GM19043 (cell line): ENCODE measurements at regions not wholly inside any gene's neighbourhood (a gene's known extent, or its start where the extent isn't known, plus 50 kb on each side); places are given as distances from the start of the nearest gene placed in this dataset.

Experiments
- ATAC-seq: cut with Tn5 transposase; IDR thresholded peaks from one replicate; pipeline ENCODE4 v1.9.1; 2021; ENCODE audit warnings: low read depth; ENCODE audit not compliant: unreplicated experiment

GRCh38 chr3:164608554-164609276, 469.6 kb downstream of the SI start:
- no peak for ATAC-seq

DNA sequence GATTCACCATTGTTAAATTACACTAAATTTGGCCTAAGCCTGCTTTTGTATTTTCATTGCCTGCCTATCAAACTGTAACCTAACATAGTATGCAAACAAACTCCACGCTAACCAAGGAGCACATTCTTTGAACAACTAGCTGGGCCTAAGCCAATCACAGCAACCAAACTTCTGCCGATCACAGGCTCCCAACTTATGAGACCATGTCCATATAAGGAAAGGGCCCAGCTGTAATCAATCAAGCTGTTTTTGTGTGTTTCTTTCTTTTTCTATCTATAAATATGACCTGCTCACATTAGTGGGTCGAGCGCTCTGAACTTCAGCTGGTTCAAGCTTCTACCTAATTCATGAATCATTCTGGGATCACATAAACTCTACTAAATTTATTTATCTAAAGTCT, 473.6 kb downstream of the SI start:
- ATAC-seq: no peak

DNA sequence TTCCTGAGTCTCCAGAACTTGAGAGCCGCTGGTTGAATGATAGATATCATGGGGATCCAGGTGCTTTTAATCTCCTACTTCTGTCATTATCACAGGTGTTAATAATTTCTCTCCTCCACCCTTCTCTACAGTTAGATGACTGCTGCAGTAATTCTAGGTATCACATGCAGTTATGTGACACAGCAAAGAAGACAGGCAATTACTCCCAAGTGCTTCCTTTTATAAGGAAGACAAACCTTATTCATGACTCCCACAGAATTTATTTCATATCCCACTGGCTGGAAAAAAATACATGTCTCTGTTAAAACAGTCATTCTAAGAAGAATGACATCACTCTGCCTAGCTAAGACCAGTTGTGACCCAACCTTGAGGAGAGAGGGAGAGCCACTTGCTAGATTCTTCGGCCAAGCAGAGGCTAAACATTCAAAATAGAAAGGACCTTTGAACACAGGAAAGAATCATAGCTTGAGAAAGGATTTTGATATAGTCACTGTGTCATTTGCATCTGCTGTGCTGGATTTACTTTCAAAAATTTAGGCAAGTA, 500.6 kb downstream of the SI start:
- ATAC-seq: no peak

DNA sequence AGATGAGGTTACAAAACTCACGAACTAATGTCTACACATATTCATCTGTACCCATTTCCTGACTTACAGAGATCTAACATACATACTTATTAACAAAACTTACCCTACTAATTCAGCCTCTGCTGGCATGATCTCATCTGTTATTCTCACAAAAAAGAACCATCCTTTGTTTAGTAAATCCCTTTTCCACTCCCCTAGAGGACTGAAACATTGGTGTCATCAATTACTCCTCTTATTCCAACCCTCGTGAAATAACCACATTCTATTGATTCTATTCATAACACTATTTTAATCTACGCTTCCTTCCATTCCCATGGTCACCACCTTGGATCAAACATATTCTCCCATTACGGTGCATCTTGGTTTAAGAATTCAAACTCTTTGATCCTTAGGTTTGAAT, 505.9 kb downstream of the SI start:
- no peak for ATAC-seq

DNA sequence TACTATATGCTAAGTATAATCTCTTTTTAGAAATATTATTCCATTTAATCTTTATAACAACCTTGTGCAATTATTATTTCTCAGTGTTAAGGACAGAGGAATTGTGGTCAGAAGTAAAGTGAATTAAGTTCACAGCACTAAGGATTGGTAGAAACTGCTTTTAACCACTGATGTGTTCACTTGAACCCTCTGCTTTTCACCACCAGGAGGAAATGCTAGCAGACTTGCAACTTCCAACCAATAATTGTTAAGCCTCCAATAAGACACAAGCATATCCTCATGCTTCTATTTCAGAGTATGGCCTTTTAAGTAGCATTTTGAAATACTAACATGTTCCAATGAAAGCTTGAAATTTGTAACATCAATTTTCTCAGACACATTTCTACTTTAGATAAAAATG, 527.4 kb downstream of the SI start:
- no peak for ATAC-seq

DNA sequence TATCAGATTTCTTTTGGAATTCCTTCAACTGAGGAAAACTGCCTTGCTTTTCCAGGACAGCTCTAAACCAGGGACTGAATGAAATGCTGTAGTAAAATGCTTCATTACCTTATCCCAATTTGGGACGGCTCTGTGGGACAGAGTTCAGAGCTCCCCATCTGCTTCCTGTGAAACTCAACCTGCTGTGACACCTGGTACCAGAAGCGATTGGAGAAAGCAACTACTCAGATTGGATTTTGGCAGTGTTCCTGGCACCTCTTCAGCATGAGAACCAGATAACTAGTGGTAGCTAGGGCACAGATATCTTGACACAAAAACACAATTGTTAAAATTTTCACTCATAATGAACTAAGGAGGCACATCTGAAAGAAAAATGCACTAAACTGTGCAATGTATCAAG, 539.1 kb downstream of the SI start:
- no peak for ATAC-seq

- ATAC-seq: no peak
Measured at GRCh38 chr3:164537485-164537884, 540.8 kb downstream of the SI start.

DNA sequence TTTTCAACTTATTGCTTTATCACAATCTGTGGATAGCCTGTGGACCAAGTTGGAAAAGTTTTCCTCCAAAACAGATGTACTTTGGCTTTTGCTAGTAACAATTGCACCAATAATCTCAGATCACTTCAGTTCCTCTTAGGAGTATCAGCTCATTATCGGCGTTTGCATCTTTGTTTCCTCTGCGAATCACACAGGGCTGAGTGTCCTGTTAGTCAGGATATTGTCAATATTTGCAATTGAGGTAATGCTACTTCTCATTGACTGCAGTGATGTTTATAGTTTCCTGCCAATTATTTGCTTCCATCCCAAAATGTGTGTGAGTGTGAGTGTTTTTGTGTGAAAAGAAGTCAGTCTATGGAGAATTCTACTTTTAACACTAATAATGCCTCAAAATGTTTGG, 545.0 kb downstream of the SI start:
- ATAC-seq: no peak

DNA sequence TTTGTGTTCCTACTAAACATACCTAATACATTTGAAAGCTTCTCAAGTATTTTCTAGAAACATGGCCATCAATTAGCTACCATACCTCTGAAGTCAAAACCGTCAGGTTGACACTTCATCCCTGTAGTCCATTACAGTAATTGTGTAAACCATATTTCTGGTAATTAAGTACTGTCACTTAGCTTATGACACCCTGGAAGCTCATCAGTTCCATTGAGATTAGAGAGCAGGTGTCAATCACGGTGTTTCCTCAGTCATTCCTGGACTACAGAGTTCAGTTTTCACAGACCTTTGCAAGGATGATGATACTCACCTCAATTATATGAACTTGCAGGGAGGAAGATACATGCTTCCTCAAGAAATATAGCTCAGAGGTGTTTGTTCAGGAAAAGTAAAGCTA, 552.0 kb downstream of the SI start:
- no peak for ATAC-seq

- no peak for ATAC-seq
Measured at GRCh38 chr3:164524201-164524600, 554.1 kb downstream of the SI start.

- ATAC-seq: no peak
Measured at GRCh38 chr3:164522073-164522763, 556.1 kb downstream of the SI start.

DNA sequence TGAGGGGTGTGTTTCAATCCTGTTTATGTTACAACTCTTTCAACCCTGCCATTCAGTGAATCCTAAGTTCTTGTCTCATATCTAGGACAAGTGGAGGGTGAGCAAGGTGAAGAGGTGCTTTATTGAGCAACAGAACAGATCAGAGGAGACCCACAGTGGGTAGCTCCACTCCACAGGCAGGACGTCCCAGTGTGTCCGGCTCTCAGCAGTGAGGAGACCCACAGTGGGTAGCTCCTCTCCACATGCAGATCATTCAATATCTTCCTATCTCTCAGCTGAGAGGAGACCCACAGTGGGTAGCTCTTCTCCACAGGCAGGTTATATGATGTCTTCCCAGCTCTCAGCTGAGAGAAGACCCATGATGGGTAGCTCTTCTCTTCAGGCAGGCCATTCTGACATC, 556.7 kb downstream of the SI start:
- no peak for ATAC-seq

DNA sequence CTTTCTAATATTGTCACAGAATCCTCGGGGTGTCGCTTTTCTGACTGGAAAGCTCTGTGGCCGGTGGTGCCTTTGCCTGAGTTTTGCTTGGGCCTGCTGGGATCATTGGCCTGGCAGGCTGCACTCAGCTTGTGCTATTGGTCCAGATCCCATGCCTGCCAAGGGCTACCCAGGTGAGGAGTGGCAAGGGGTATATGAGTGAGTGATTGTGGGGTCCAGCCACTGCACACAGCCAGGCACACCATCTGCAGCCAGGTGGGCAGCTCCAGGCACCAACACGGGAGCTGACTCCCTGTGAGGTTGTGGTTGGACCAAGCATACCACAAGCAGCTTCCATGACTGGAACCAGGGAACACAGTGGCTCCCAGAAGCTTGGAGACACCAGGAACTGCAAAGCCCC, 557.2 kb downstream of the SI start:
- ATAC-seq: no peak

- no peak for ATAC-seq
Measured at GRCh38 chr3:164515256-164515655, 563.0 kb downstream of the SI start.

GRCh38 chr3:164514576-164514975, 563.7 kb downstream of the SI start:
- no peak for ATAC-seq

DNA sequence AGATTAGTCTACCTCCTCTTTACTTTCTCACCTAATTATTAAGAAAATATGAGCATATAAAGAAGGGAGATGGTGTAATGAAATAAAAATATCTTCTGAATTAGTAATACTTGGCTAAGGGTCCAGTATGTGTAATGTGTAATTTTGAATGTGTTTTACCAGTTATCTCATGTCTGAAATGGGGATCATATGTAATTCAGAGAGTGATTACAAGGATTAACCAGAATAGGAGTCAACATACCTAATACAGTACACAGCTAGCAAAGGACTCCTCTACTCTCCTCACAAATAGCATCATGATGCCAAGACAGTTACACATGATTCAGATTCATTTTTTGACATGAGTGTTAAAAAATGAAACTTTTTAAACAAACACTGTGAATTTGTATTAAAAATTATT, 570.4 kb downstream of the SI start:
- no peak for ATAC-seq

GRCh38 chr3:164498917-164499316, 579.4 kb downstream of the SI start:
- ATAC-seq: no peak

- no peak for ATAC-seq
Measured at GRCh38 chr3:164488893-164489292, 589.4 kb downstream of the SI start.

- ATAC-seq: no peak
Measured at GRCh38 chr3:164486150-164486549, 592.1 kb downstream of the SI start.

DNA sequence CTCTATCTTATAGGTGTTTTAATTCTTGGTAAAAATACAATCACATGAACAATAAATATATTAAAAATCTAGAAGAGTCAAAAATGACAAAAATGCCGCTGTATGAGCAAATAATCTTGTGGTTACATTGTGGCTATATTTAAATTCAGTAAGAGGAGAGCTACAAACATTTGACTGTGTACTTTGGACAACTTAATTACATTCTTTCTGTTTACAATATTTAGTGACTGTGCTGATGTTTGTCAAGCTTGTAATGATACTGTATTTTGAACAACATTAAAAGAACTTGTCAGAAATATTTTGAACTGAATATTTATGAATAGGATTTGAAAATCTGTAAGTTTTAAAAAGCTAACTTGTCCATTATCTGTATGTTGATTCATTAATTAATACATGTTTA, 598.3 kb downstream of the SI start:
- no peak for ATAC-seq

DNA sequence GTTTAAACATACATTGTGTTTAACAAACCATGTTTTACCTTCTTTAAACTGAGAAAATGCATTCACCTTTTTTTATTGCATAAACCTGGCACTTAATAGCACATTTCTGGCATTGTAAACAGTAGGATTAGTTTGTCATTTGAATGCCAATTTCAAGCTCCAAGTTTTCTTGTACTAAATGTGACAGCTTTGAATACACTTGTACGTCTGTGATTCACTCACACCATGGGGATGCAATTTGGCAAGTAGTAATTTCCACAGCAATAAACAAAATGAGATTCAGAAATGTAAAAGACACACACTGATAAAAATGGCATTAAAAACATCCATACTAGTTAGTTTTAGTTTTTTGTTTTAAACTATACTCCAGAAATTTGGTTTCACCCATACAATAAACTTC, 598.9 kb downstream of the SI start:
- ATAC-seq: no peak

GRCh38 chr3:164478323-164478722, 600.0 kb downstream of the SI start:
- ATAC-seq: no peak
